K562 (cell line): ENCODE measurements at regions not wholly inside any gene's neighbourhood (a gene's known extent, or its start where the extent isn't known, plus 50 kb on each side); places are given as distances from the start of the nearest gene placed in this dataset.

ENCODE experiments used
- E2F3 ChIP-seq: fragments of 250-450 bp; sonication (Bioruptor Pico); IDR thresholded peaks from 2 replicates; pipeline ENCODE4 v1.4.0; 2020; ENCODE audit warnings: mild to moderate bottlenecking
- FUS ChIP-seq: fragments of 200-400 bp; formaldehyde crosslinking; optimal IDR thresholded peaks from 2 replicates; pipeline ENCODE3; 2017; ENCODE audit warnings: low read depth, low read length
- NFRKB ChIP-seq: fragments of 450-650 bp; IDR thresholded peaks from 2 replicates; pipeline ENCODE4 v1.6.1; 2016; ENCODE audit warnings: low read depth
- NRF1 ChIP-seq, 2 experiments: fragments of 450-650 bp; IDR thresholded peaks in 1 of 2; conservative IDR thresholded peaks in 1 of 2; 2 replicates each; pipeline ENCODE4 v1.6.1; 2014; ENCODE audit warnings: mild to moderate bottlenecking in 2 of 2
- TF ChIP-seq, protein P1 (sequence below): fragments of 450-650 bp; IDR thresholded peaks from 2 replicates; pipeline ENCODE4 v1.6.1; 2018; ENCODE audit not compliant: partially characterized antibody

DNA sequence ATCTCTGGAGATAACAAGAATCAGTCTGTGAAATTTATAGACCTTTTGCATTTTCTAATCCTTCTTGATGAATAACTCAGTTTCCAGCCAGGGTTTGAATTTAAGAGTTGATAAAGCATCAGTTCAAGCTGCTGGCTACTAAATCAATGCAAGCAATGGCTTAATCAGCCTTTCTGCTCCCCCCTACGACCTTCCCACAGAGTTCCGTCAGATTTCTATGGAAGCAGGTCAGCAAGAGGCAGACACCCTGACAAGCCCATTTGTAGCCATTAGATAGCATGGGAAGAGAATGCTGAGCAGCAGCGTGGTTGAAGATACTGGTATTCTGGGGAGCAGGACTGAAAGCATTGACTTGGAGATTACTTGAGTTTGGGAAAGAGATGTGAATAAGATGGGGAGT is 868.1 kb downstream of the KCNJ2 start:
- no peak for TF ChIP-seq FUS
- TF ChIP-seq E2F3 (CRISPR knock-in tag): no peak
- TF ChIP-seq NRF1 (conservative IDR thresholded peaks at IDR 0.05 in 1 of 2, IDR thresholded peaks at IDR 0.05 in 1 of 2): no peak
- no peak for TF ChIP-seq NFRKB
- TF ChIP-seq, protein P1, sequence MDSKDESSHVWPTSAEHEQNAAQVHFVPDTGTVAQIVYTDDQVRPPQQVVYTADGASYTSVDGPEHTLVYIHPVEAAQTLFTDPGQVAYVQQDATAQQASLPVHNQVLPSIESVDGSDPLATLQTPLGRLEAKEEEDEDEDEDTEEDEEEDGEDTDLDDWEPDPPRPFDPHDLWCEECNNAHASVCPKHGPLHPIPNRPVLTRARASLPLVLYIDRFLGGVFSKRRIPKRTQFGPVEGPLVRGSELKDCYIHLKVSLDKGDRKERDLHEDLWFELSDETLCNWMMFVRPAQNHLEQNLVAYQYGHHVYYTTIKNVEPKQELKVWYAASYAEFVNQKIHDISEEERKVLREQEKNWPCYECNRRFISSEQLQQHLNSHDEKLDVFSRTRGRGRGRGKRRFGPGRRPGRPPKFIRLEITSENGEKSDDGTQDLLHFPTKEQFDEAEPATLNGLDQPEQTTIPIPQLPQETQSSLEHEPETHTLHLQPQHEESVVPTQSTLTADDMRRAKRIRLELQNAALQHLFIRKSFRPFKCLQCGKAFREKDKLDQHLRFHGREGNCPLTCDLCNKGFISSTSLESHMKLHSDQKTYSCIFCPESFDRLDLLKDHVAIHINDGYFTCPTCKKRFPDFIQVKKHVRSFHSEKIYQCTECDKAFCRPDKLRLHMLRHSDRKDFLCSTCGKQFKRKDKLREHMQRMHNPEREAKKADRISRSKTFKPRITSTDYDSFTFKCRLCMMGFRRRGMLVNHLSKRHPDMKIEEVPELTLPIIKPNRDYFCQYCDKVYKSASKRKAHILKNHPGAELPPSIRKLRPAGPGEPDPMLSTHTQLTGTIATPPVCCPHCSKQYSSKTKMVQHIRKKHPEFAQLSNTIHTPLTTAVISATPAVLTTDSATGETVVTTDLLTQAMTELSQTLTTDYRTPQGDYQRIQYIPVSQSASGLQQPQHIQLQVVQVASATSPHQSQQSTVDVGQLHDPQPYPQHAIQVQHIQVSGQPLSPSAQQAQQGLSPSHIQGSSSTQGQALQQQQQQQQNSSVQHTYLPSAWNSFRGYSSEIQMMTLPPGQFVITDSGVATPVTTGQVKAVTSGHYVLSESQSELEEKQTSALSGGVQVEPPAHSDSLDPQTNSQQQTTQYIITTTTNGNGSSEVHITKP: no peak
